Activated naive CD4-positive, alpha-beta T cell treated with anti-CD3 and anti-CD28 coated beads, Interleukin-2, amount 10 ng/mL, durations not matched to agents 7 days and 5 days (primary cell): ENCODE measurements at regions not wholly inside any gene's neighbourhood (a gene's known extent, or its start where the extent isn't known, plus 50 kb on each side); places are given as distances from the start of the nearest gene placed in this dataset.

Source experiments
- CTCF ChIA-PET: fragments of 350-600 bp; sonication (Branson Sonifier 250); formaldehyde crosslinking; loops from one replicate; lab custom pipeline; 2021; ENCODE audit warnings: antibody characterized with exemption; lab: Charles Lee
- DNase-seq: peaks from one replicate; pipeline ENCODE4 v3.0.0-alpha.2; 2020
- H3K27ac Mint-ChIP-seq: one replicate; pipeline ENCODE4 v1.8.0; 2021; ENCODE audit warnings: mild to moderate bottlenecking, moderate library complexity, mixed read lengths
- H3K27me3 Mint-ChIP-seq: one replicate; pipeline ENCODE4 v1.8.0; 2021; ENCODE audit warnings: mild to moderate bottlenecking, mixed read lengths
- H3K36me3 Mint-ChIP-seq: one replicate; pipeline ENCODE4 v1.8.0; 2021; ENCODE audit warnings: mixed read lengths
- H3K4me1 Mint-ChIP-seq: one replicate; pipeline ENCODE4 v1.8.0; 2021; ENCODE audit warnings: mixed read lengths
- H3K4me3 Mint-ChIP-seq: one replicate; pipeline ENCODE4 v1.8.0; 2021; ENCODE audit warnings: mild to moderate bottlenecking, moderate library complexity, mixed read lengths
- H3K9me3 Mint-ChIP-seq: one replicate; pipeline ENCODE4 v1.8.0; 2021; ENCODE audit warnings: mixed read lengths

GRCh38 chr13:26996965-26997752, 174.5 kb downstream of the USP12 start:
- Mint-ChIP-seq H3K27me3 (peaks cover 37% of the 10 kb centered on the region), H3K4me1 (peaks cover 8% of the 10 kb centered on the region), H3K9me3 (no peaks in the 10 kb centered on the region), H3K4me3 (no peak overlapping the region), H3K36me3 (no peaks in the 10 kb centered on the region), H3K27ac (no peak overlapping the region)
- CTCF ChIA-PET, result interaction anchor here (0.8 to 1.3 kb wide), 2 partner anchors 12 to 362 kb away, joined by 3 to 5 read pairs; no protein-coding TSS in a partner anchor
- DNase-seq, result no peak

- Mint-ChIP-seq H3K4me3 (no peak overlapping the region), H3K9me3 (no peaks in the 10 kb centered on the region), H3K4me1 (peaks cover 8% of the 10 kb centered on the region), H3K27me3 (peaks cover 33% of the 10 kb centered on the region), H3K27ac (no peak overlapping the region), H3K36me3 (no peaks in the 10 kb centered on the region)
- CTCF ChIA-PET, result no interaction called here
- no peak for DNase-seq
Observed at GRCh38 chr13:26995159-26995558, 176.5 kb downstream of the USP12 start.

GRCh38 chr13:26993780-26994179, 177.8 kb downstream of the USP12 start:
- Mint-ChIP-seq H3K36me3 (no peaks in the 10 kb centered on the region), H3K9me3 (no peaks in the 10 kb centered on the region), H3K27ac (no peak overlapping the region), H3K4me3 (no peak overlapping the region), H3K4me1 (peaks cover 8% of the 10 kb centered on the region), H3K27me3 (peaks cover 38% of the 10 kb centered on the region)
- CTCF ChIA-PET, result no interaction called here
- DNase-seq, result no peak

- CTCF ChIA-PET, result no interaction called here
- Mint-ChIP-seq H3K27ac (no peak overlapping the region), H3K9me3 (no peaks in the 10 kb centered on the region), H3K27me3 (peaks cover 36% of the 10 kb centered on the region), H3K36me3 (no peaks in the 10 kb centered on the region), H3K4me3 (no peak overlapping the region), H3K4me1 (peaks cover 8% of the 10 kb centered on the region)
- no peak for DNase-seq
Observed at GRCh38 chr13:26992951-26993719, 178.5 kb downstream of the USP12 start.

- Mint-ChIP-seq H3K36me3 (no peaks in the 10 kb centered on the region), H3K27ac (no peak overlapping the region), H3K27me3 (peaks cover 30% of the 10 kb centered on the region), H3K9me3 (no peaks in the 10 kb centered on the region), H3K4me1 (no peaks in the 10 kb centered on the region), H3K4me3 (no peak overlapping the region)
- DNase-seq, result no peak
- CTCF ChIA-PET, result no interaction called here
Observed at GRCh38 chr13:26991508-26992181, 180.0 kb downstream of the USP12 start.

GRCh38 chr13:26989957-26990713, 181.5 kb downstream of the USP12 start:
- Mint-ChIP-seq H3K27ac (no peak overlapping the region), H3K9me3 (no peaks in the 10 kb centered on the region), H3K36me3 (no peaks in the 10 kb centered on the region), H3K27me3 (peaks cover 30% of the 10 kb centered on the region), H3K4me3 (no peak overlapping the region), H3K4me1 (no peaks in the 10 kb centered on the region)
- CTCF ChIA-PET, result no interaction called here
- DNase-seq, result no peak

- CTCF ChIA-PET, result interaction anchor here (4.9 kb wide), 1 partner anchor 371 kb away, joined by 136 read pairs; no protein-coding TSS in a partner anchor
- Mint-ChIP-seq H3K27ac (no peak overlapping the region), H3K9me3 (no peaks in the 10 kb centered on the region), H3K4me3 (no peak overlapping the region), H3K36me3 (no peaks in the 10 kb centered on the region), H3K27me3 (peaks cover 25% of the 10 kb centered on the region), H3K4me1 (no peaks in the 10 kb centered on the region)
- no peak for DNase-seq
Observed at GRCh38 chr13:26989261-26989956, 182.2 kb downstream of the USP12 start.

- Mint-ChIP-seq H3K27me3 (peaks cover 21% of the 10 kb centered on the region), H3K36me3 (no peaks in the 10 kb centered on the region)
Observed at GRCh38 chr13:26988059-26988769, 183.4 kb downstream of the USP12 start.

GRCh38 chr13:26987486-26988013, 184.1 kb downstream of the USP12 start:
- Mint-ChIP-seq H3K4me1 (peaks cover 3% of the 10 kb centered on the region), H3K9me3 (no peaks in the 10 kb centered on the region), H3K27me3 (peaks cover 17% of the 10 kb centered on the region), H3K4me3 (no peak overlapping the region), H3K36me3 (no peaks in the 10 kb centered on the region), H3K27ac (no peak overlapping the region)
- CTCF ChIA-PET, result interaction anchor here (0.9 to 5.5 kb wide), 5 partner anchors 15 to 839 kb away, joined by 3 to 136 read pairs (median 16); no protein-coding TSS in a partner anchor
- DNase-seq, result no peak

More at GRCh38 chr13:26988059-26988769, 183.4 kb downstream of the USP12 start:
- Mint-ChIP-seq H3K27ac (no peak overlapping the region), H3K4me1 (peaks cover 3% of the 10 kb centered on the region), H3K4me3 (no peak overlapping the region), H3K9me3 (no peaks in the 10 kb centered on the region)
- no peak for DNase-seq
- CTCF ChIA-PET, result interaction anchor here (0.6 to 5.5 kb wide), 6 partner anchors 14 to 839 kb away, joined by 3 to 136 read pairs (median 10); no protein-coding TSS in a partner anchor

GRCh38 chr13:26985285-26985878, 186.2 kb downstream of the USP12 start:
- no peaks in the 10 kb centered on the region for H3K36me3 Mint-ChIP-seq
- H3K27ac Mint-ChIP-seq, result no peak overlapping the region
- DNase-seq, result peak; percentile 81
- peaks cover 3% of the 10 kb centered on the region for H3K4me1 Mint-ChIP-seq
- peaks cover 8% of the 10 kb centered on the region for H3K27me3 Mint-ChIP-seq
- no peak overlapping the region for H3K4me3 Mint-ChIP-seq
- no peaks in the 10 kb centered on the region for H3K9me3 Mint-ChIP-seq
- CTCF ChIA-PET, result interaction anchor here (0.6 to 5.5 kb wide), 28 partner anchors 10 to 968 kb away, joined by 3 to 136 read pairs (median 4); partner anchors contain the start of gene RASL11A

GRCh38 chr13:26984337-26984736, 187.3 kb downstream of the USP12 start:
- H3K27ac Mint-ChIP-seq, result no peak overlapping the region

More at GRCh38 chr13:26984337-26984736, 187.3 kb downstream of the USP12 start:
- H3K27me3 Mint-ChIP-seq, result peaks cover 9% of the 10 kb centered on the region
- H3K9me3 Mint-ChIP-seq, result no peaks in the 10 kb centered on the region
- CTCF ChIA-PET, result interaction anchor here (1.0 to 5.5 kb wide), 13 partner anchors 9 to 842 kb away, joined by 3 to 136 read pairs (median 4); no protein-coding TSS in a partner anchor
- no peak for DNase-seq
- no peak overlapping the region for H3K4me3 Mint-ChIP-seq
- no peaks in the 10 kb centered on the region for H3K36me3 Mint-ChIP-seq
- H3K4me1 Mint-ChIP-seq, result peaks cover 3% of the 10 kb centered on the region
